ENCODE measurements at regions not wholly inside any gene's neighbourhood (a gene's known extent, or its start where the extent isn't known, plus 50 kb on each side); places are given as distances from the start of the nearest gene placed in this dataset.
A peak's percentile ranks its signal among the peaks of the same experiment; 100 is the strongest.

DNA sequence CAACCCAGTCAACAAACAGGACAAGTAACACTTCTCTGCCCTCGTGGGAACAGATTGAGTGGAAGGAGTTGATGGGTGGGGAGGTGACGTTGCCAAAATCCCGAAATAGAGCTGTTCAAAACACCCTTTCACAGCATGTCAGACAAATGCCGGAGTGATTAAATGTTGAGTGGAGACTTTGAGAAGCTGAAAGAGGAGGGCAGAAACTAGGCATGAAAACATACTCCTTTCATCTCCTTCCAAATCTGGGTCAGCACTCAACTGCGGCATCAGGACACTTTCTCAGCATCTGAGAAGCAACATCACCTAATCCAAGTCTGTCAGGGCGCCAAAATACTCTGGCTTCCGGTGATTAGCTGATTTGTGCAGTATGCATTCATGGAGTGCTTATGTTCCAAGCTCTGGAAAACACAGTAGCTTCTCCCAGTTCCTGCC, 51.5 kb upstream of the MRI1 start:
- Histone ChIP-seq H3K36me3 (ENCODE audit: low read depth, low read length) (no peaks in the 10 kb centered on the region), H3K27me3 (ENCODE audit: low read length) (no peaks in the 10 kb centered on the region), H3K27ac (ENCODE audit: low read length) (no peak overlapping the region), H3K4me3 (ENCODE audit: low read length) (no peak overlapping the region), H3K9me2 (replicated peaks; ENCODE audit: low read length) (no peaks in the 10 kb centered on the region), H3K4me2 (ENCODE audit: low read length) (no peak overlapping the region), H3K9ac (ENCODE audit: low read length) (no peak overlapping the region), H3K4me1 (ENCODE audit: insufficient read depth, low read length) (peaks cover 14% of the 10 kb centered on the region), H2AFZ (ENCODE audit: low read length) (no peak overlapping the region; the same call in 1 of the 2 replicates), H3F3A (ENCODE audit: low read length, unreplicated experiment) (peaks cover 7% of the 10 kb centered on the region), H4K20me1 (ENCODE audit: low read length) (no peaks in the 10 kb centered on the region), H3K9me3 (ENCODE audit: low read length) (no peaks in the 10 kb centered on the region), H3K79me2 (ENCODE audit: low read length) (no peaks in the 10 kb centered on the region)
- ChIA-PET CTCF (interaction anchor here (0.6 kb wide), 1 partner anchor 435 kb away, joined by 3 read pairs; no protein-coding TSS in a partner anchor), POLR2A (ENCODE audit: unreplicated experiment) (no interaction called here)
- intact Hi-C loops (cut with micrococcal nuclease) = no loop called here
- TF ChIP-seq, protein P1, sequence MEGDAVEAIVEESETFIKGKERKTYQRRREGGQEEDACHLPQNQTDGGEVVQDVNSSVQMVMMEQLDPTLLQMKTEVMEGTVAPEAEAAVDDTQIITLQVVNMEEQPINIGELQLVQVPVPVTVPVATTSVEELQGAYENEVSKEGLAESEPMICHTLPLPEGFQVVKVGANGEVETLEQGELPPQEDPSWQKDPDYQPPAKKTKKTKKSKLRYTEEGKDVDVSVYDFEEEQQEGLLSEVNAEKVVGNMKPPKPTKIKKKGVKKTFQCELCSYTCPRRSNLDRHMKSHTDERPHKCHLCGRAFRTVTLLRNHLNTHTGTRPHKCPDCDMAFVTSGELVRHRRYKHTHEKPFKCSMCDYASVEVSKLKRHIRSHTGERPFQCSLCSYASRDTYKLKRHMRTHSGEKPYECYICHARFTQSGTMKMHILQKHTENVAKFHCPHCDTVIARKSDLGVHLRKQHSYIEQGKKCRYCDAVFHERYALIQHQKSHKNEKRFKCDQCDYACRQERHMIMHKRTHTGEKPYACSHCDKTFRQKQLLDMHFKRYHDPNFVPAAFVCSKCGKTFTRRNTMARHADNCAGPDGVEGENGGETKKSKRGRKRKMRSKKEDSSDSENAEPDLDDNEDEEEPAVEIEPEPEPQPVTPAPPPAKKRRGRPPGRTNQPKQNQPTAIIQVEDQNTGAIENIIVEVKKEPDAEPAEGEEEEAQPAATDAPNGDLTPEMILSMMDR (conservative IDR thresholded peaks at IDR 0.05; ENCODE audit: low read depth, low read length) = no peak
- no peak for TF ChIP-seq EZH2 (IDR thresholded peaks at IDR 0.05; ENCODE audit: low read length, unreplicated experiment)
- ATAC-seq (no peak), DNase-seq (no peak)
- BruUV-seq (replicated peaks) = no TSS peak

DNA sequence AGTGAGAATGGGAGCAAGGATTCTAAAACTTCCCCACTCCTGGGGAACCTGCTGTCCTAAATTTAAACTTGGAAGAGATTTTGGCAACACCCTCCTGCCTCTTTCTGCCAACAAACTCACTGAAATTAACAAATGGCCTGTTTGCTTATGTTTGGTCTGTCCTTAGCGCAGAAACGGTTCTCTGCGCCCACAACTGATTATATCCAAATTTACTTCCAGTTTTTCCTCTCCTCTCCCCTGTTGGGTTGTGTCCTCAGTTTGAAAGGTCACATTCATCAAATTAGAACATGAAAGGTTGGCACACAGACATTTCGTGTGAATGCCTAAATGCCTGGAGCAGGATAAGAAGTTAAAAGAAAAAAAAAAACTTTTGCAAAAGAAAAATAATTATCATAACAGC, 56.4 kb upstream of the MRI1 start:
- ATAC-seq (no peak), DNase-seq (no peak)
- Histone ChIP-seq H2AFZ (ENCODE audit: low read length) (no peak overlapping the region), H3K9me2 (replicated peaks; ENCODE audit: low read length) (no peaks in the 10 kb centered on the region), H3K4me1 (ENCODE audit: insufficient read depth, low read length) (no peaks in the 10 kb centered on the region), H3K36me3 (ENCODE audit: low read depth, low read length) (no peaks in the 10 kb centered on the region), H4K20me1 (ENCODE audit: low read length) (no peaks in the 10 kb centered on the region), H3K79me2 (ENCODE audit: low read length) (no peaks in the 10 kb centered on the region), H3K27ac (ENCODE audit: low read length) (no peak overlapping the region), H3K4me3 (ENCODE audit: low read length) (no peak overlapping the region), H3K9ac (ENCODE audit: low read length) (no peak overlapping the region), H3K4me2 (ENCODE audit: low read length) (no peak overlapping the region), H3F3A (ENCODE audit: low read length, unreplicated experiment) (no peaks in the 10 kb centered on the region), H3K27me3 (ENCODE audit: low read length) (no peaks in the 10 kb centered on the region), H3K9me3 (ENCODE audit: low read length) (no peaks in the 10 kb centered on the region)
- BruUV-seq (replicated peaks) = no TSS peak
- no peak for TF ChIP-seq EZH2phosphoT487 (IDR thresholded peaks at IDR 0.05; ENCODE audit: borderline replicate concordance, low read length)
- TF ChIP-seq, protein P1 (conservative IDR thresholded peaks at IDR 0.05; ENCODE audit: low read depth, low read length) = no peak
- TF ChIP-seq EZH2 (IDR thresholded peaks at IDR 0.05; ENCODE audit: low read length, unreplicated experiment) = no peak
- intact Hi-C loops (cut with micrococcal nuclease) = no loop called here
- POLR2A ChIA-PET (ENCODE audit: unreplicated experiment) = no interaction called here
- CTCF ChIA-PET = no interaction called here

DNA sequence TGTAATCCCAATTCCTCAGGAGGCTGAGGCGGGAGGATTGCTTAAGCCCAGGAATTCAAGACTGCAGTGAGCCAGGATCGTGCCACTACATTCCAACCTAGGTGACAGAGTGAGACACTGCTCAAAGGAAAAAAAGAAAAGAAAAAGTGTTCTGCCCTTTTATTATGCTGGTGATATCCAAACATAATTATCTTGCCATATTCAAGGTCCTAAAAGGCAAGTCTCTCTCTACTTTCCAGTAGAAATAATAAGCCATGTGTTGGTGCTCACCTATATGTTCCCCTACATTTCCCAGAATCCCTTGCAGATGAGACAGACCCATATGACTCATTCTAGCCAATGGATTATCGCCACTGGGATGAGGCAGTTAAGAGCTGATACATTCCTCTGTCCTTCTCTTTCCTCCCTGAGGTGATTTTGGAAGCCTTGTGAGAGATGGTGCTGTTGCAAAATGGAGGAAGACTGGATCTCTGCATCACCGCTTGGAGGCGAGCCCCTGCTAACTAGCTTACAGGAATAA, 58.3 kb upstream of the MRI1 start:
- CTCF ChIA-PET = no interaction called here
- TF ChIP-seq, protein P1 (conservative IDR thresholded peaks at IDR 0.05; ENCODE audit: low read depth, low read length) = no peak
- TF ChIP-seq EZH2phosphoT487 (IDR thresholded peaks at IDR 0.05; ENCODE audit: borderline replicate concordance, low read length) (no peak), EZH2 (IDR thresholded peaks at IDR 0.05; ENCODE audit: low read length, unreplicated experiment) (no peak)
- Histone ChIP-seq H3F3A (ENCODE audit: low read length, unreplicated experiment) (no peaks in the 10 kb centered on the region), H3K9me2 (replicated peaks; ENCODE audit: low read length) (no peaks in the 10 kb centered on the region), H3K4me3 (ENCODE audit: low read length) (no peak overlapping the region), H2AFZ (ENCODE audit: low read length) (0 out of 2 replicates have a peak overlapping the region, but pooled peaks have one; percentile 17), H3K36me3 (ENCODE audit: low read depth, low read length) (no peaks in the 10 kb centered on the region), H3K9me3 (ENCODE audit: low read length) (no peaks in the 10 kb centered on the region), H3K4me1 (ENCODE audit: insufficient read depth, low read length) (no peaks in the 10 kb centered on the region), H4K20me1 (ENCODE audit: low read length) (no peaks in the 10 kb centered on the region), H3K4me2 (ENCODE audit: low read length) (no peak overlapping the region), H3K79me2 (ENCODE audit: low read length) (no peaks in the 10 kb centered on the region), H3K9ac (ENCODE audit: low read length) (no peak overlapping the region), H3K27ac (ENCODE audit: low read length) (no peak overlapping the region), H3K27me3 (ENCODE audit: low read length) (no peaks in the 10 kb centered on the region)
- BruUV-seq (replicated peaks) = no TSS peak
- POLR2A ChIA-PET (ENCODE audit: unreplicated experiment) = no interaction called here
- ATAC-seq (no peak), DNase-seq (no peak)
- intact Hi-C loops (cut with micrococcal nuclease) = no loop called here

Measured in PC-3 (cell line).